Tibial nerve (tissue), 3 donors: ENCODE measurements at regions not wholly inside any gene's neighbourhood (a gene's known extent, or its start where the extent isn't known, plus 50 kb on each side); places are given as distances from the start of the nearest gene placed in this dataset.

Source experiments
- POLR2A ChIP-seq, 2 donors: fragments of 450-650 bp; IDR thresholded peaks; one replicate each; pipeline ENCODE4 v1.6.1; 2017; ENCODE audit warnings: antibody characterized with exemption in 2 of 2, mild to moderate bottlenecking in 2 of 2, moderate library complexity in 2 of 2
- TF ChIP-seq, protein P1 (sequence below), 5 experiments: fragments of 200-600 bp in 3 of 5; fragments of 450-650 bp in 2 of 5; sonication (generic) in 3 of 5; IDR thresholded peaks; one replicate each; pipeline ENCODE4 v1.5.1; 2016 to 2019; ENCODE audit warnings: antibody characterized with exemption in 5 of 5, mild to moderate bottlenecking in 3 of 5, moderate library complexity in 2 of 5

- TF ChIP-seq, protein P1, sequence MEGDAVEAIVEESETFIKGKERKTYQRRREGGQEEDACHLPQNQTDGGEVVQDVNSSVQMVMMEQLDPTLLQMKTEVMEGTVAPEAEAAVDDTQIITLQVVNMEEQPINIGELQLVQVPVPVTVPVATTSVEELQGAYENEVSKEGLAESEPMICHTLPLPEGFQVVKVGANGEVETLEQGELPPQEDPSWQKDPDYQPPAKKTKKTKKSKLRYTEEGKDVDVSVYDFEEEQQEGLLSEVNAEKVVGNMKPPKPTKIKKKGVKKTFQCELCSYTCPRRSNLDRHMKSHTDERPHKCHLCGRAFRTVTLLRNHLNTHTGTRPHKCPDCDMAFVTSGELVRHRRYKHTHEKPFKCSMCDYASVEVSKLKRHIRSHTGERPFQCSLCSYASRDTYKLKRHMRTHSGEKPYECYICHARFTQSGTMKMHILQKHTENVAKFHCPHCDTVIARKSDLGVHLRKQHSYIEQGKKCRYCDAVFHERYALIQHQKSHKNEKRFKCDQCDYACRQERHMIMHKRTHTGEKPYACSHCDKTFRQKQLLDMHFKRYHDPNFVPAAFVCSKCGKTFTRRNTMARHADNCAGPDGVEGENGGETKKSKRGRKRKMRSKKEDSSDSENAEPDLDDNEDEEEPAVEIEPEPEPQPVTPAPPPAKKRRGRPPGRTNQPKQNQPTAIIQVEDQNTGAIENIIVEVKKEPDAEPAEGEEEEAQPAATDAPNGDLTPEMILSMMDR (IDR thresholded peaks at IDR 0.05), result no peak
- no peak for TF ChIP-seq POLR2A (IDR thresholded peaks at IDR 0.05)
Measured at GRCh38 chr2:65607662-65608305, 175.4 kb upstream of the SPRED2 start.
